Neural cell (in vitro differentiated cells): ENCODE measurements at regions not wholly inside any gene's neighbourhood (a gene's known extent, or its start where the extent isn't known, plus 50 kb on each side); places are given as distances from the start of the nearest gene placed in this dataset.
"Not testable (repeated sequence)": the region's sequence is repeated elsewhere in the genome, so short reads cannot be mapped to it uniquely, and the experiment has no call there.

Source experiments
- H2AFZ ChIP-seq: fragments of 200-600, 300-800 bp; sonication (generic), shearing (Covaris generic); 2 replicates; pipeline ENCODE4 v1.6.0; 2014; ENCODE audit warnings: low read depth, mild to moderate bottlenecking, antibody characterized with exemption, low read length, moderate library complexity
- H3F3A ChIP-seq: fragments of 200-600 bp; shearing (Covaris generic); 2 replicates; pipeline ENCODE4 v1.6.1; 2016; ENCODE audit warnings: mild to moderate bottlenecking, moderate library complexity, mixed read lengths, antibody characterized with exemption, low read length; ENCODE audit not compliant: insufficient read depth, poor library complexity, severe bottlenecking
- H3K27ac ChIP-seq: fragments of 200-600, 300-800 bp; sonication (generic), shearing (Covaris generic); 2 replicates; pipeline ENCODE4 v1.5.1; 2014; ENCODE audit warnings: mild to moderate bottlenecking, low read length, moderate library complexity
- H3K27me3 ChIP-seq: fragments of 300-800, 200-600 bp; sonication (generic), shearing (Covaris generic); 2 replicates; pipeline ENCODE4 v1.6.0; 2014; ENCODE audit warnings: mild to moderate bottlenecking, low read depth, low read length, moderate library complexity; ENCODE audit not compliant: insufficient read depth
- H3K36me3 ChIP-seq: fragments of 300-800, 200-600 bp; sonication (generic), shearing (Covaris generic); 2 replicates; pipeline ENCODE4 v1.5.1; 2014; ENCODE audit warnings: mild to moderate bottlenecking, antibody characterized with exemption, low read length, moderate library complexity; ENCODE audit not compliant: insufficient read depth
- H3K4me2 ChIP-seq: fragments of 300-800, 200-600 bp; sonication (generic), shearing (Covaris generic); 2 replicates; pipeline ENCODE4 v1.6.0; 2014; ENCODE audit warnings: mild to moderate bottlenecking, low read length
- H3K4me3 ChIP-seq: fragments of 300-800, 200-600 bp; sonication (generic), shearing (Covaris generic); 2 replicates; pipeline ENCODE4 v1.5.1; 2014; ENCODE audit warnings: mild to moderate bottlenecking, low read length, moderate library complexity
- H3K79me2 ChIP-seq: fragments of 200-600 bp; shearing (Covaris generic); replicated peaks from 2 replicates; pipeline ENCODE4 v1.6.0; 2014; ENCODE audit warnings: mild to moderate bottlenecking, low read length, moderate library complexity; ENCODE audit not compliant: insufficient read depth
- H3K9ac ChIP-seq: fragments of 300-800, 200-600 bp; sonication (generic), shearing (Covaris generic); 2 replicates; pipeline ENCODE4 v1.6.1; 2016; ENCODE audit warnings: mild to moderate bottlenecking, low read length, mixed read lengths
- H3K9me2 ChIP-seq: fragments of 200-600 bp; shearing (Covaris generic); 2 replicates; pipeline ENCODE4 v1.6.1; 2016; ENCODE audit warnings: mild to moderate bottlenecking, low read length, mixed read lengths; ENCODE audit not compliant: insufficient read depth
- H3K9me3 ChIP-seq: fragments of 200-600, 300-800 bp; sonication (generic), shearing (Covaris generic); 2 replicates; pipeline ENCODE4 v1.6.1; 2016; ENCODE audit warnings: mild to moderate bottlenecking, mixed run types, low read length, moderate library complexity, mixed read lengths
- H4K20me1 ChIP-seq: fragments of 200-600 bp; shearing (Covaris generic); 2 replicates; pipeline ENCODE4 v1.6.1; 2016; ENCODE audit warnings: mild to moderate bottlenecking, mixed run types; ENCODE audit not compliant: insufficient read depth

DNA sequence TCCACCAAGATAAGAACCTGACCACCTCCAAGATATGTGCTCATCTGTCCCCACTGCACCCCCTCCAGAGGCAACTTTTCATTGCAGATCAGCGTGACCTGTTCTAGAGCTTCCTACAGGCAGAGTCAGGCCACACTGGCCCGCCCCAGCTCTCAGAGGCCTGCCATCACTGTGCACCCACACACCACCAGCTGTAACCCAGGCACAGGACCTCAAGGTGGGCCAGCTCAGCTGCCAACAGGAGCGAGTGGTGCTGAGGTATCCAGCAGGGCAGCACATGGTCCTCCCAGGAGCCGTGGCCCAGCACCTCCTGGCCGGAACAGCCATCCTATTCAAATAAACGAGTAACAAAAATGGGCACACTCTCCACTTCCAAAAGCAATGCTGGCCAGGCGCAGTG, 189.9 kb upstream of the FOXD4L5 start:
- H3K4me2 ChIP-seq, H4K20me1 ChIP-seq, H3K9me3 ChIP-seq, H3K27me3 ChIP-seq, H3K9ac ChIP-seq, H3K36me3 ChIP-seq, H2AFZ ChIP-seq, H3K9me2 ChIP-seq, H3F3A ChIP-seq, H3K79me2 ChIP-seq, H3K4me3 ChIP-seq, H3K27ac ChIP-seq: not testable (repeated sequence)

- H2AFZ ChIP-seq, H3K27me3 ChIP-seq, H3K9me2 ChIP-seq, H3K79me2 ChIP-seq, H3K9ac ChIP-seq, H3K9me3 ChIP-seq, H3K4me2 ChIP-seq, H3K36me3 ChIP-seq, H3K27ac ChIP-seq, H3F3A ChIP-seq, H4K20me1 ChIP-seq, H3K4me3 ChIP-seq: not testable (repeated sequence)
These were observed 188.2 kb upstream of the FOXD4L5 start for GRCh38 chr9:65473059-65473822.

DNA sequence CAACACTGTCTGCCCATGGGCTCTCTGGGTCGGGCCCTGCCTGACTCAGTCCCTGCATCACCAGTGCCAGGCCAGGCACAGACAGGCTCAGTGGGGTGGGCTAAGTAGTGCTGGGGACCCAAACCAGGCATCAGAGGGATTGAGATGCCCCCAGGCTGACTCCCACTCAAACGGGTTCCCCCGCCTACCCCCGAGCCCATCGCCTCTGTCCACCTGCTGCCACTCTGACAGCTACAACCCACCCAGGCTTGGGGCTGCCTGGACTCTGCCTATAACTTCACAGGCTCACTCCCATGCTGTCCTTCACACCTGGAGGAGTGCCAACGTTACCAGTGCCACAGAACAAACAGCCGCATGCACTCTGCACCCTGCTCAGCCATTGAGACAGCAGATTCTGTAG, 186.1 kb upstream of the FOXD4L5 start:
- H2AFZ ChIP-seq, H3K9me2 ChIP-seq, H3F3A ChIP-seq, H4K20me1 ChIP-seq, H3K36me3 ChIP-seq, H3K4me2 ChIP-seq, H3K27me3 ChIP-seq, H3K9me3 ChIP-seq, H3K79me2 ChIP-seq, H3K4me3 ChIP-seq, H3K27ac ChIP-seq, H3K9ac ChIP-seq: not testable (repeated sequence)

DNA sequence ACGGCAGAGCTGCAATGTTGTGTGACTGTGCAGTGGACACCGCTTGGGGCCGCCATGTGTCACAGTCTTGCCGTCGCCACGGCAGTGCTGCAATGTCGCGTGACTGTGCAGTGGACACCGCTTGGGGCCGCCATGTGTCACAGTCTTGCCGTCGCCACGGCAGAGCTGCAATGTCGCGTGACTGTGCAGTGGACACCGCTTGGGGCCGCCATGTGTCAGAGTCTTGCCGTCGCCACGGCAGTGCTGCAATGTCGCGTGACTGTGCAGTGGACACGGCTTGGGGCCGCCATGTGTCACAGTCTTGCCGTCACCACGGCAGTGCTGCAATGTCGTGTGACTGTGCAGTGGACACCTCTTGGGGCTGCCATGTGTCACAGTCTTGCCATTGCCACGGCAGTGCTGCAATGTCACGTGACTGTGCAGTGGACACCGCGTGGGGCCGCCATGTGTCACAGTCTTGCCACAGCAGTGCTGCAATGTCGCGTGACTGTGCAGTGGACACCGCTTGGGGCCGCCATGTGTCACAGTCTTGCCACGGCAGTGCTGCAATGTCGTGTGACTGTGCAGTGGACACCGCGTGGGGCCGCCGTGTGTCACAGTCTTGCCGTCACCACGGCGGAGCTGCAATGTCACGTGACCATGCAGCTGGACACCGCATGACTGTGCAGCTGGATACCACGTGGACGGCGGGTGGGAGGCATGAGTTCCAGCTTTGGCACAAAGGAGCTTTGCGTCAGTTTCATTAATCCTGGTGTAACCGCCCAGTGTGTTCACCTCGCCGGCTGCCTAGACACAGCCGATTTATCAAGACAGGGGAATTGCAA, 182.1 kb upstream of the FOXD4L5 start:
- H3K9me2 ChIP-seq, H3K4me2 ChIP-seq, H3K27me3 ChIP-seq, H3F3A ChIP-seq, H3K36me3 ChIP-seq, H3K27ac ChIP-seq, H3K4me3 ChIP-seq, H3K9ac ChIP-seq, H2AFZ ChIP-seq, H3K79me2 ChIP-seq, H4K20me1 ChIP-seq, H3K9me3 ChIP-seq: not testable (repeated sequence)

DNA sequence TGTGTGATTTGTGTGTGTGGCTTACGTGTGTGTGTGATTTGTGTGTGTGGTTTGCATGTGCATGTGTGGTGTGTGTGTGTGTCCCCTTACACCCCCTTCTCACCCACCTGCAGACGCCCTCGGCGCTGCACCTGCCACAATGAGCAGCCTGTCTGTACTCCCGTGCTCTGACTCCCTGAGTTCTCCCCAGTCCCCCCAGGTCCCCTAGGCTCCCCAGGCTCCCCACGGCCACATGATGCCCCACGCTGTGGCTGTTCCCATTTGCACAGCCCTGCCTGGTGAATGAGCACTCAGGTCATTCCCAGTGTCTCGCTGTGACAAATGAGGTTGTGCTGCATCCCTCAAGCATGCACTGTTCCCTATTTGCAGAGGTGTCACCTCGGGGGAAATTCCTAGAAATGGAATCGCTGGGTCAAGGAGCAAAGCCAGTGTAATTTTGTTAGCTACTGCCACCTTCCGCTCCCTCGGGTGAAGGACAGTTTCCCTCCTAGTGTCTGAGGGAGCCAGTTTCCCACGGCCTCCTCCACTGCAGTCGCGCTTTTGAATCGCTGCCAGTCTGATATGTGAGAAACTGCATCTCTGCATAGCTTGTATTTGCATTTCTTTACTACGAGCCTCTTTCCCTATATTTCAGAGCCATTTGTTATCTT, 180.4 kb upstream of the FOXD4L5 start:
- not testable (repeated sequence) for H3K4me2 ChIP-seq, H3F3A ChIP-seq, H2AFZ ChIP-seq, H3K9ac ChIP-seq, H3K9me3 ChIP-seq, H3K79me2 ChIP-seq, H3K4me3 ChIP-seq, H3K27me3 ChIP-seq, H3K36me3 ChIP-seq, H3K9me2 ChIP-seq, H3K27ac ChIP-seq, H4K20me1 ChIP-seq

GRCh38 chr9:65462476-65462875, 177.5 kb upstream of the FOXD4L5 start:
- not testable (repeated sequence) for H3K9me3 ChIP-seq

More at GRCh38 chr9:65462476-65462875, 177.5 kb upstream of the FOXD4L5 start:
- not testable (repeated sequence) for H3K27me3 ChIP-seq, H3K4me2 ChIP-seq, H3K4me3 ChIP-seq, H3K79me2 ChIP-seq, H3K27ac ChIP-seq, H3F3A ChIP-seq, H4K20me1 ChIP-seq, H3K36me3 ChIP-seq, H3K9ac ChIP-seq, H2AFZ ChIP-seq, H3K9me2 ChIP-seq
